ENCODE measurements at regions not wholly inside any gene's neighbourhood (a gene's known extent, or its start where the extent isn't known, plus 50 kb on each side); places are given as distances from the start of the nearest gene placed in this dataset.

GRCh38 chr14:76581592-76581991, 179.7 kb upstream of the VASH1 start (continued):
- TF ChIP-seq REST (IDR thresholded peaks at IDR 0.05; ENCODE audit: low read depth, low read length): no peak
- TF ChIP-seq RCOR1 (IDR thresholded peaks at IDR 0.05; ENCODE audit: low read length): no peak
- no peak for TF ChIP-seq SIN3A (IDR thresholded peaks at IDR 0.05; ENCODE audit: borderline replicate concordance, low read depth, low read length)

GRCh38 chr14:76582447-76582846, 178.8 kb upstream of the VASH1 start:
- Histone ChIP-seq H3K9me2 (no peaks in the 10 kb centered on the region), H4K20me1 (ENCODE audit: insufficient read depth) (no peaks in the 10 kb centered on the region), H3K79me2 (ENCODE audit: insufficient read depth) (no peaks in the 10 kb centered on the region), H3K27me3 (ENCODE audit: insufficient read depth) (0 out of 2 replicates have a peak, but pooled peaks cover 4% of the 10 kb centered on the region), H3K4me1 (ENCODE audit: control insufficient read depth in 1 of 2, insufficient read depth in 2 of 2, low read depth in 1 of 2, low read length in 1 of 2) (no peaks in the 10 kb centered on the region; a peak in 1 of 4 replicates), H3K4me2 (no peak overlapping the region), H2AFZ (ENCODE audit: low read depth) (no peak overlapping the region), H3K36me3 (replicated peaks in 1 of 2; ENCODE audit: control insufficient read depth in 1 of 2, insufficient read depth in 2 of 2, low read length in 1 of 2) (no peaks in the 10 kb centered on the region), H3K4me3 (ENCODE audit: low read depth in 2 of 2, low read length in 1 of 2) (no peak overlapping the region), H3F3A (replicated peaks; ENCODE audit: insufficient read depth) (no peaks in the 10 kb centered on the region), H3K9ac (no peak overlapping the region), H3K27ac (ENCODE audit: low read depth in 2 of 2, low read length in 1 of 2) (no peak overlapping the region), H3K9me3 (no peaks in the 10 kb centered on the region)
- POLR2A ChIA-PET: no interaction called here
- CTCF ChIA-PET: interaction anchor here (0.6 kb wide), 1 partner anchor 498 kb away, joined by 3 read pairs; no protein-coding TSS in a partner anchor
- TF ChIP-seq ELF1 (IDR thresholded peaks at IDR 0.05): no peak
- TF ChIP-seq CHD2 (IDR thresholded peaks at IDR 0.05; ENCODE audit: low read length, partially characterized antibody): no peak
- TF ChIP-seq JUND (IDR thresholded peaks at IDR 0.05): no peak
- TF ChIP-seq USF2 (IDR thresholded peaks at IDR 0.05; ENCODE audit: borderline replicate concordance, low read depth, low read length): no peak
- TF ChIP-seq FOXJ3 (CRISPR knock-in tag; IDR thresholded peaks at IDR 0.05): no peak
- WGBS (ENCODE audit: low lambda C conversion rate): 30% methylated on average over 1 of the region's 1 CpG
- no peak for DNase-seq

GRCh38 chr14:76583174-76583573, 178.1 kb upstream of the VASH1 start:
- CTCF ChIA-PET: interaction anchor here (1.5 kb wide), 1 partner anchor 532 kb away, joined by 4 read pairs; no protein-coding TSS in a partner anchor

More at GRCh38 chr14:76583174-76583573, 178.1 kb upstream of the VASH1 start:
- H3K4me3 ChIP-seq (ENCODE audit: low read depth in 2 of 2, low read length in 1 of 2): no peak overlapping the region
- no peak overlapping the region for H3K4me2 ChIP-seq
- H3K27ac ChIP-seq (ENCODE audit: low read depth in 2 of 2, low read length in 1 of 2): no peak overlapping the region
- POLR2A ChIA-PET: no interaction called here
- no peak for DNase-seq
- no peaks in the 10 kb centered on the region; a peak in 1 of 4 replicates for H3K4me1 ChIP-seq (ENCODE audit: control insufficient read depth in 1 of 2, insufficient read depth in 2 of 2, low read depth in 1 of 2, low read length in 1 of 2)
- 38% methylated on average over 1 of the region's 1 CpG for WGBS (ENCODE audit: low lambda C conversion rate)
- H4K20me1 ChIP-seq (ENCODE audit: insufficient read depth): no peaks in the 10 kb centered on the region
- H3F3A ChIP-seq (replicated peaks; ENCODE audit: insufficient read depth): no peaks in the 10 kb centered on the region
- no peak for TF ChIP-seq NRF1 (IDR thresholded peaks at IDR 0.05; ENCODE audit: low read depth, low read length)
- TF ChIP-seq POLR2AphosphoS5 (IDR thresholded peaks at IDR 0.05; ENCODE audit: low read depth, low read length): no peak
- no peak for TF ChIP-seq RCOR1 (IDR thresholded peaks at IDR 0.05; ENCODE audit: low read length)
- TF ChIP-seq IRF3 (IDR thresholded peaks at IDR 0.05; ENCODE audit: low read depth, low read length): no peak
- no peaks in the 10 kb centered on the region for H3K79me2 ChIP-seq (ENCODE audit: insufficient read depth)
- H3K36me3 ChIP-seq (replicated peaks in 1 of 2; ENCODE audit: control insufficient read depth in 1 of 2, insufficient read depth in 2 of 2, low read length in 1 of 2): no peaks in the 10 kb centered on the region
- no peak overlapping the region for H3K9ac ChIP-seq
- H3K27me3 ChIP-seq (ENCODE audit: insufficient read depth): 0 out of 2 replicates have a peak, but pooled peaks cover 4% of the 10 kb centered on the region
- no peaks in the 10 kb centered on the region for H3K9me3 ChIP-seq
- no peak overlapping the region for H2AFZ ChIP-seq (ENCODE audit: low read depth)
- H3K9me2 ChIP-seq: no peaks in the 10 kb centered on the region
